Heart left ventricle (tissue), 13 donors: ENCODE measurements at regions not wholly inside any gene's neighbourhood (a gene's known extent, or its start where the extent isn't known, plus 50 kb on each side); places are given as distances from the start of the nearest gene placed in this dataset.

Experiments used
- CTCF ChIP-seq, 12 donors: fragments of 200-600 bp; sonication (generic) in 4 of 12; IDR thresholded peaks; one replicate each; pipeline versions ENCODE4 v1.5.0 to v1.8.0; 2018 to 2022; ENCODE audit warnings: antibody characterized with exemption in 12 of 12, mild to moderate bottlenecking in 5 of 12
- POLR2A ChIP-seq, 2 donors: fragments of 450-650 bp; IDR thresholded peaks; one replicate each; pipeline ENCODE4 v1.6.1; 2017; ENCODE audit warnings: antibody characterized with exemption in 2 of 2, mild to moderate bottlenecking in 2 of 2, moderate library complexity in 2 of 2
- donor health status: ischemic (EF 13 %, LVEDD 7.1; RV severe dilation, severe dysfunction).
- donor health status: DM: no; HTN: yes; CAD: no.
- donor health status: DM: no; HTN: no; CAD: no.
- donor health status: ischemic (EF 25% LVEDD 6.9; RV normal size, moderate dysfunction).
- donor health status: ischemic (EF 25% LVEDD 5.7; RV mildly dilated, moderate dysfunction).
- donor health status: ischemic (EF 35%, LVEDD 5.7; RV mildly dilated, moderate dysfunction).
- donor health status: nonischemic (EF 11% LVEDD 7.7; RV severe dilation, severe dysfunction).
- donor health status: DM: yes; HTN: yes; CAD: no.
- donor health status: PGD.
- donor health status: ischemic (EF 29% LVEDD 5.4; RV normal size, mild dysfunction).
- donor health status: nonischemic (EF 23%, LVEDD 6.1; RV moderate dilation, normal function).

DNA sequence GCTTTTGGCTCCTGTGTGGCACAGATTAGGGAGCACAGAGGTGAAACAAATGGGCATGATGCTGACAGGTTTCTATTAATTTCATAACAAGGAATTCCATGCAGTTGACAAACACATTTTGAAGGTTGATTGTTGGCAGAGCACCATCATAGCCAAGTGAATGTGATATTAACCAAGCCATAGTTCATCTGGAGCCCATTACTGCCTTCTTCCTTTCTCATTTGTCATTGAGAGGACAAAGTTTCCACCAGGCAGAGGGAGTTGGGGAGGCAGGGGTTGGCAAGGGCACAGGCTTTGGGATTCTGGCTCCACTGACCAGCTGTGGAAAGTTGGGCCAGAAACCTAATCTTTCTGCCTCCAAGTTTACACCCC, 325.2 kb downstream of the MFSD1 start:
- no peak for TF ChIP-seq POLR2A (IDR thresholded peaks at IDR 0.05)
- no peak for TF ChIP-seq CTCF (IDR thresholded peaks at IDR 0.05)
